Peyer's patch (tissue), 4 donors: ENCODE measurements at regions not wholly inside any gene's neighbourhood (a gene's known extent, or its start where the extent isn't known, plus 50 kb on each side); places are given as distances from the start of the nearest gene placed in this dataset.

ENCODE experiments used
- POLR2A ChIP-seq, 2 donors: fragments of 450-650 bp; IDR thresholded peaks; one replicate each; pipeline ENCODE4 v1.5.1; 2017; ENCODE audit warnings: antibody characterized with exemption in 2 of 2, mild to moderate bottlenecking in 2 of 2, moderate library complexity in 2 of 2
- TF ChIP-seq, protein P1 (sequence below), 6 experiments: fragments of 450-650 bp in 4 of 6; fragments of 200-600 bp in 2 of 6; sonication (generic) in 1 of 6; IDR thresholded peaks; one replicate each; pipeline ENCODE4 v1.5.1; 2017 to 2019; ENCODE audit warnings: antibody characterized with exemption in 6 of 6, mild to moderate bottlenecking in 3 of 6, moderate library complexity in 1 of 6

DNA sequence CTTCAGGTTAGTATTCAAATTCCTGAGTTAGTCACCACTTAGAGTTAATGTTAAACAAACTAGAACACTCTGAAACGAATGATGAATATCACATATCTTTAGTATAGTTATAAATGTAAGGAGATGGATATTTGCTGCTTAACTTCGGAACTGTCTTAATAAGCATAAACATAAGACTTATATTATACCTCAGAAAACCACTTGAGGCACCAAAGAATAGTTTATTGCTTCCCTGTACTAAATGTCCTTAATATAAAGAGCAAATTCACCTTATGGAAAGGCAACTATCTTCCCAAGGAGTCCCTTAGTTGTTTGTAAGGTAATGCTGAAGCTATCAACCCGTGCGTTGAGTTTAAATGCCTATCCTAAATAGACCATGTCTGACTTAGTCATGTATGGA is 300.0 kb upstream of the ADAMTSL1 start:
- TF ChIP-seq, protein P1, sequence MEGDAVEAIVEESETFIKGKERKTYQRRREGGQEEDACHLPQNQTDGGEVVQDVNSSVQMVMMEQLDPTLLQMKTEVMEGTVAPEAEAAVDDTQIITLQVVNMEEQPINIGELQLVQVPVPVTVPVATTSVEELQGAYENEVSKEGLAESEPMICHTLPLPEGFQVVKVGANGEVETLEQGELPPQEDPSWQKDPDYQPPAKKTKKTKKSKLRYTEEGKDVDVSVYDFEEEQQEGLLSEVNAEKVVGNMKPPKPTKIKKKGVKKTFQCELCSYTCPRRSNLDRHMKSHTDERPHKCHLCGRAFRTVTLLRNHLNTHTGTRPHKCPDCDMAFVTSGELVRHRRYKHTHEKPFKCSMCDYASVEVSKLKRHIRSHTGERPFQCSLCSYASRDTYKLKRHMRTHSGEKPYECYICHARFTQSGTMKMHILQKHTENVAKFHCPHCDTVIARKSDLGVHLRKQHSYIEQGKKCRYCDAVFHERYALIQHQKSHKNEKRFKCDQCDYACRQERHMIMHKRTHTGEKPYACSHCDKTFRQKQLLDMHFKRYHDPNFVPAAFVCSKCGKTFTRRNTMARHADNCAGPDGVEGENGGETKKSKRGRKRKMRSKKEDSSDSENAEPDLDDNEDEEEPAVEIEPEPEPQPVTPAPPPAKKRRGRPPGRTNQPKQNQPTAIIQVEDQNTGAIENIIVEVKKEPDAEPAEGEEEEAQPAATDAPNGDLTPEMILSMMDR (IDR thresholded peaks at IDR 0.05), result no peak
- no peak for TF ChIP-seq POLR2A (IDR thresholded peaks at IDR 0.05)
